ENCODE measurements at regions not wholly inside any gene's neighbourhood (a gene's known extent, or its start where the extent isn't known, plus 50 kb on each side); places are given as distances from the start of the nearest gene placed in this dataset.

GRCh38 chr2:200137691-200138090, 168.8 kb upstream of the SPATS2L start:
- no peak for DNase-seq (ENCODE audit: low read depth)

GRCh38 chr2:200138391-200139124, 167.9 kb upstream of the SPATS2L start:
- DNase-seq (ENCODE audit: low read depth) = no peak

DNA sequence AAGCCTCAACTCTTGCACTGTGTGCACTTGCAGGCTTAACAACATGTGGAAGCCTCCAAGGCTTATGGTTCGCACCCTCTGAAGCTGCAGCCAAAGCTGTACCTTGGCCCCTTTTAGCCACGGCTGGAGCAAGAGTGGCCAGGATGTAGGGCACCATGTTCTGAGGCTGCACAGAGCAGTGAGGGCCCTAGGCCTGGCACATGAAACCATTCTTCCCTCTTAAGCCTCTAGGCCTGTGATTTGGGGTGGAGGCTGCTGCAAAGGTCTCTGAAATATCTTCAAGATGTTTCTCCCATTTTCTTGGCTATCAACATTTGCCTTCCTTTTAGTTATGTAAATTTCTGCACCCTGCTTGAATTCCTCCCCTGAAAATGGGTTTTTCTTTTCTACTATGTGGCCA, 161.9 kb upstream of the SPATS2L start:
- no peak for DNase-seq (ENCODE audit: low read depth)

DNA sequence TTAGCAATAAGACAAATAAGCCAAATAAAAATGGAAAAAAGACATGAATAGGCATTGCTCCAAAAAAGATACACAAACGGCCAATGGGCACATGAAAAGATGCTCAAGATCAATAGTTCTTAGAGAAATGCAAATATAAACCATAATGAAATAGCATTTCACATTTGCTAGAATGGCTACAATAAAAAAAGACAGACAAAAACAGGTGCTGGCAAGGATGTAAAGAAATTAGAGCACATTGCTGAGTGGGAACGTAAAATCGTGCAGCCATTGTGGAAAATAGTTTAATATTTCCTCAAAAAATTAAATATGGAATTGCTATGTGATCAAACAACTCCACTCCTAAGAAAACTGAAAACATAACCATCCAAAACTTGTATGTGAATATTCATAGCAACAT, 160.0 kb upstream of the SPATS2L start:
- no peak for DNase-seq (ENCODE audit: low read depth)

DNA sequence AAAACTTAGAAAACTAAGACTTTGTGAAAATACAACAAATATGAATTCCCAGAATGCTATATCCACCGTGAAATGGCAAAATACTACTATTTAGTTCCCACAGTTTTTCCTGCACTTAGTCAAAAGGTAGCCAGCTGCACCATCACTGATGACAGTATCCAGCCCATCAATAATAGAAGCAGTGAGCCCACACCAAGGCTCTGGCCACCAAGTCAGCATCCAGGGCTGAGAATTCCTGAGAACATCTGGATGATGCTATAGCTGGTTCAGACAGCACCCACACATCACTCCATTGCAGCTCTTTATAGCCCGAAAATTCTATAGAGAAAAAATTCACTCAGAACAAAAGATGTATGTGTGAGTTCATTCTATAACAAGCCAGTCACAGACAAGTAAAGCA, 159.1 kb upstream of the SPATS2L start:
- DNase-seq (ENCODE audit: low read depth) = no peak

GRCh38 chr2:200148366-200148765, 158.1 kb upstream of the SPATS2L start:
- DNase-seq (ENCODE audit: low read depth) = no peak

GRCh38 chr2:200150411-200151086, 155.9 kb upstream of the SPATS2L start:
- no peak for DNase-seq (ENCODE audit: low read depth)

DNA sequence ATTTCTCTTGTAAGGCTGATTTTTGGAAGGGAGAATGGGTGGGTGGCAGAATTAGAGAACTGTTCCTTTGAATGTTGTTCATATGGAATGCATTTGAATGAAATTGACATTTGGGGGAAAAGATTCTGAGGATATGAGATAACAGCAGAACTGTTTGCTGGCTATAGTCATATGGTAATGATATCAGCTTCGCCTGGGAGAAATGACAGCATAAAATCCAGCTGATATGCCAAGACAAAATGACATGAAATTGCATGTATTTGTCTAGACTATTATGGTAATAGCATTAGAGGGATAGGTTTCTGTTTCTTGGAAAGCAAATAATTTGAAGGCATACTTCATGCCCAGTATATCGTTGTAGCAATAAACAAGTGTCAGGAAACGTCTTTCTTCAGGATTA, 150.8 kb upstream of the SPATS2L start:
- DNase-seq (ENCODE audit: low read depth) = no peak

DNA sequence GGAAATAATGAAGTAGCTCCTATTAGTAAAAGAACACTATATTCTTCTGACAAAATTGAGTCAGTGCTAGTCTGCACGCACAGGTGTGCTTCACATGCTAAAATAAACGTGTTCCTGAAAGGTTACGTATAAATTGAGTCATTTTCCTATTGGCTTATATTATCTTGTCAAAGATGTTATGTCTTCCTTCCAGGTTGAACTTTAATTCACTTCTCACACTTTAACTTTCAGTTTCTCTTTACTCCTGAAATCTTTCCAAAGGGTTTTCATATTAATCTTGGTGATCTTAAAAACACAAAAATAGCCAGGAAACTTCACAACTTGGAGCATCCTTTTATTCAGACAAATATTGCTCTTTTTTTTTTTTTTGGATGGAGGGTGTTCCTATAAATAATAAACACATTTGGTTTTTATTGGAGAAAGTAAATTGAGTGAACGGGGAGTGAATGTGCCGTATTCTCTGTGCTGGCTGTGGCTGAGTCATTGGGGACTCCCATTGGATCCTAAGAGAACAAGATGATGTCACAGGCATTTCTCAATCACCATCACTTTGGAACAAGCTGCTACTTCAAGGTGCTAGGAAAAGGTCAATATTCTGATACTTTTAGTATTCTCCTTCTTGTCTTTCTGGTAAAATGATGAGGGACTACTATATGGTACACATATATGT, 150.2 kb upstream of the SPATS2L start:
- peak; percentile 83 for DNase-seq (ENCODE audit: low read depth)

- DNase-seq (ENCODE audit: low read depth) = no peak
Measured at GRCh38 chr2:200158647-200159356, 147.7 kb upstream of the SPATS2L start.

DNA sequence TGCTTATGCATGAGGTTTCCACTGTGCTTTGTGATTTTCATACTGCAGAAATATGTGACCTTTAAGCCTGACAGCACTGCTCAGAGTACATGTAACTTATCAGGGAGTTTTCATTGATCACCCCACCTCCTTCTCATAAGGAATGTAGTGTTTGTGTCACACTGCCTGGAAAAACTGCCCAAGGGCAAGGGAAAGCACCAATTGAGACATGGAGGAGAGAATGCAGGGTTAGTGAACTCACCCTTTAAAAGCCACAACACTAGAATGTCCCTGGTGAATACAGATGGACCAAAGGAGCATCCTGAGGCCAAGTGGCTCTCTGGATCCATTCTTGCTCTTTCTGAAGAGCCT, 147.2 kb upstream of the SPATS2L start:
- DNase-seq (ENCODE audit: low read depth) = peak; percentile 72

- DNase-seq (ENCODE audit: low read depth) = no peak
Measured at GRCh38 chr2:200159829-200160781, 146.4 kb upstream of the SPATS2L start.

- DNase-seq (ENCODE audit: low read depth) = no peak
Measured at GRCh38 chr2:200161458-200161857, 145.0 kb upstream of the SPATS2L start.

- no peak for DNase-seq (ENCODE audit: low read depth)
Measured at GRCh38 chr2:200165687-200166086, 140.8 kb upstream of the SPATS2L start.

DNA sequence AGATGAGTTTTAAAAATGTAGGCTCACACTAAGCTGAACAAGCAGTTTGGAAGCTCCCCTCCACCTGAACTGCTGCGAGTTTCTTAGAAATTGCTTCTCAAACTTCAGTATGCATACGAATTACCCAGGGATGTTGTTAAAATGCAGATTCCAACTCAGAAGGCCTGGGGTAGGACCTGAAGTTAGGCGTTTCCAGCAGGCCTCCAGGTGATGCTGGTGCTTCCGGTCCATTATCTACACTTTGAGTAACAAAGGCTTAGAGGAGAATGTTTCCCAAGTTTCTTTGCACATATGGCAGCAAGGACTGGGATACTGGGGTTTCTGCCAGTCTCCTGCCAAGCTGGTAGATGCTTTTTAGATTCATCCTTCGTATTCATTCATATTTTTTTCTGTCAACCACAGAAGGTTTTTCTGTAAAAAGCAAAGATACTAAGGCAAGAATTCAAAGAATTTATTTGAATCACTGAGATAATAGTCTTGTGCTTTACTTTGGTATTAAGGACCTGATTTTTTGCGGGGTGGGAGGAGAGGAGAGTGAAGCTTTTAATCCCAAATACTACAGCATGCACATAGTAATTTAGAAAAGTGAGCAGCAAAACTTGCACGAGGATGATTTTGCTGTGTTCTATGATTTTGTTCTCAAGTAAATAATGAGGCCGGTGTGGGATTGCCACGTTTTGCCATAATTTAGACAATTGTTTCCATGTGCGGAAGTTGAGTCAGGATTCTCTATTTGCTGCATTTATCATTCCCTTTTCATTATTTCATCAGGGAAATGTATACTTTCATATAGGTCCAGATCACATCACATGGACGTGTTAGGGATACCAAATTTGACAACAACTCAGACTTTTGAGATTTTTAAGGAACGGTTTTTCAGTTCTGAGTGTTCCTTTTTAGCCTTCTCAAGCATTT, 137.6 kb upstream of the SPATS2L start:
- no peak for DNase-seq (ENCODE audit: low read depth)

DNA sequence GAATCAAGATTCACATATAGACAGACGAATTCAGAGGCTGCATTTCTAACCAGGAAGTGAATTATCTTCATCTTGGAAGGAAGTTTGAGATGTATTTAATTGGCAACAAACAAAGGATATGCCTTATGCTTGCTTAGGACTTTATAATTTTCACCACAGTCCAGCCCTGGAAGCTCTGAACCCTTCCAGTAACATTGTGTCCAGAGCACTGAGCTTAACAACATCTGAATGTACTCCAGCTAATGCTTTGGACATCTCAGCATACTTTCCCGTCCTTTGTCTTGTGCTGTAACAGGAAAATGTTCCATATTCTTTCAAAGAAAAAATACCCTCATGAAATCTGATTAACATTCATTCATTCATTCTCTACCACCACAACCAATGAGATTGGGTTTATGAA, 136.3 kb upstream of the SPATS2L start:
- DNase-seq (ENCODE audit: low read depth) = no peak

DNA sequence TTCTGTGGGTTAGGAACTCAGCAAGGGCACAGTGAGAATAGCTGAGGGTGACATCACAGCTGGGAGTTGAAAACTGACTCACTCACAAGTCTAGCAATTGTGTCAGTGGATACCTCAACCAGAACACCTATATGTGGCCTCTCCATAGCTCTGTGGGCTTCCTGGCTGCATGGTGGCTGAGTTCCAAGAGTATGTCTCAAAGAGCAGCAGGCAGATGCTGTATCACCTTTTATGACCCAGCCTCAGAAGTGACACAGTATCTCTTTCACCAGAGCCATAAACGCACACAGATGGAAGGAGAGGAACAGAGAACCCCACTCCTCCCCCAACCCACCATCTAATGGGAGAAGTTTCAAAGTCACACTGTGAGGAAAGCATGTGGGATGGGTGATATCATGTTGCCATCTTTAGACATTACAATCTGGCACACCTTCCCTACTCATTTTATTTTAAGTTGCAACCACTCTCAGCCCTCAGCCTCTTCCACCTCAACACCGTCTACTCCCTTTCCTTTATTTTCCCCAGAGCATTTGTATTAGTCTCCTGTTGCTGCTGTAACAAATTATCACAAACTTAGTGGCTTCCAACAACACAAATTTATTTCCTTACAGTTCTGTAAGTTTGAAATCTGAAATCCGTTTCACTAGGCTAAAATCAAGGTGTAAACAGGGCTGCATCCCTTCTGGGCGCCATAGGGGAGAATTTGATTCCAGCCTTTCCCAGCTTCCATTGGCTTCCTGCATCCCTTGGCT, 134.6 kb upstream of the SPATS2L start:
- DNase-seq (ENCODE audit: low read depth) = no peak

- DNase-seq (ENCODE audit: low read depth) = no peak
Measured at GRCh38 chr2:200172521-200172920, 134.0 kb upstream of the SPATS2L start.

DNA sequence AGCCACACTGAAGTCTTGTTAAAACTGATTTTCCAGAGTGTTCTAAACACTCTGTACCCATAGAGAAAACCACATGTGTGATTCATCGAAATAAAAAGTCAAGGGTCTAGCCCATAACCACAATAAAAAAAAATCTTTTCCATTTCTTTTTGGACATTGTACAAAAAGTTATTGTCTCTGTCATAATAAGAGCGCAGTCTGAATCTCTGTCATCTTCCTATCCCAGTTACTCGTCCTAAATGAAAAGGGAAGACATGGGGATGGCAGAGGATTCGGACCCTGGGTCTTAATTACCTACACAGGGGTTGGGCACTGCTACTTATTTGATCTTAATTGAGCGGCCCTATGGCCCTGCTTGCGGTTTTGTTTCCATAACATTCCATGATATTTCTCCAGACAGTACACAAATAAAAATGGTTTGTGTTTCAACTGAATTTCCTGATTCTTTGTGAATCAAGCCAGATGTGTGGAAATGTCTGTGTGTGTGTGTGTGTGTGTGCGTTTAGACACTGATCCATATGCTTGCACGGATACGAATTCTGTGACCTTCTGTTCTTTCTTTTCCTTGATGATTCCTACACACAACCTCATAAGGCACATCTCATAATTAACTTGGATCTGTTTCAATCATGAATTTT, 133.4 kb upstream of the SPATS2L start:
- DNase-seq (ENCODE audit: low read depth) = peak; percentile 93
